ENCODE measurements at regions not wholly inside any gene's neighbourhood (a gene's known extent, or its start where the extent isn't known, plus 50 kb on each side); places are given as distances from the start of the nearest gene placed in this dataset.

GRCh38 chr14:30180219-30180618 is 252.6 kb upstream of the PRKD1 start:
- no peak for TF ChIP-seq STAT1 (IDR thresholded peaks at IDR 0.05; ENCODE audit: unreplicated experiment)
- no peak for TF ChIP-seq JUNB (IDR thresholded peaks at IDR 0.05; ENCODE audit: unreplicated experiment)
- peaks cover 3% of the 10 kb centered on the region; the same call in 1 of the 3 replicates for H3K9me3 Mint-ChIP-seq
- H3F3A ChIP-seq (replicated peaks; ENCODE audit: low read depth), result no peaks in the 10 kb centered on the region
- no peaks in the 10 kb centered on the region for H3K9me2 ChIP-seq (ENCODE audit: insufficient read depth)
- no peaks in the 10 kb centered on the region for H3K36me3 ChIP-seq (ENCODE audit: insufficient read depth)
- no peak overlapping the region for H3K4me3 ChIP-seq
- H3K4me1 ChIP-seq (ENCODE audit: insufficient read depth), result no peaks in the 10 kb centered on the region
- H3K36me3 Mint-ChIP-seq (ENCODE audit: low read depth), result no peaks in the 10 kb centered on the region
- H3K27me3 ChIP-seq (ENCODE audit: insufficient read depth), result no peaks in the 10 kb centered on the region
- no peak overlapping the region for H3K4me3 Mint-ChIP-seq
- DNase-seq (ENCODE audit: low spot score), result no peak
- no peaks in the 10 kb centered on the region for H3K27me3 Mint-ChIP-seq (ENCODE audit: insufficient read depth, low read depth, poor library complexity)
- no peaks in the 10 kb centered on the region for H4K20me1 ChIP-seq (replicated peaks; ENCODE audit: insufficient read depth)
- no peak overlapping the region for H3K27ac ChIP-seq (ENCODE audit: low read depth)
- H3K79me2 ChIP-seq (replicated peaks; ENCODE audit: insufficient read depth), result no peaks in the 10 kb centered on the region
- no peak for ATAC-seq
- no peak overlapping the region for H3K4me2 ChIP-seq
- H3K27ac Mint-ChIP-seq, result no peak overlapping the region
- H2AFZ ChIP-seq, result no peak overlapping the region
- H3K4me1 Mint-ChIP-seq, result no peaks in the 10 kb centered on the region

DNA sequence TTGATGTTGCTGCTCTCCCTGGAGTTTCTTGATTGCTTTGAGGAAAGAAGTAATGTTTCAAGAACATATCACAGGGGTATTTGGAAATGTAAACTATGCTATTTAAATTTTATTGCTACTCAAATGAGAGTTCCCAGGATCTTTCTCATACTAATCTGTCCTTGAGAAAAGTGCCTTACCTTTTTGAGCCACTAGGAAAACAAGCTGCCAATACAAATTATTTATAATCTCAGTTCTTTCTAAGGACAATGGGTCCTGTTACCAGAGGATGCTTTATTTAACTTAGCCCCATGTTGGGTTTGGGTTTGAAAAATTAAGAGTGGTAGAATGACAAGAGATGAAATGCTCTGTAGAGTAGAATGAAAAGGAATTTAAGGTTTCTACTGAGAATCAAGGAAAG is 258.2 kb upstream of the PRKD1 start:
- Histone ChIP-seq H3K79me2 (replicated peaks; ENCODE audit: insufficient read depth) (no peaks in the 10 kb centered on the region), H3K27me3 (ENCODE audit: insufficient read depth) (no peaks in the 10 kb centered on the region), H3F3A (replicated peaks; ENCODE audit: low read depth) (no peaks in the 10 kb centered on the region), H4K20me1 (replicated peaks; ENCODE audit: insufficient read depth) (no peaks in the 10 kb centered on the region), H3K36me3 (ENCODE audit: insufficient read depth) (no peaks in the 10 kb centered on the region), H3K4me2 (no peak overlapping the region), H3K27ac (ENCODE audit: low read depth) (no peak overlapping the region), H3K9me2 (ENCODE audit: insufficient read depth) (no peaks in the 10 kb centered on the region), H3K4me3 (no peak overlapping the region), H3K4me1 (ENCODE audit: insufficient read depth) (no peaks in the 10 kb centered on the region), H2AFZ (no peak overlapping the region)
- no peak for TF ChIP-seq JUNB (IDR thresholded peaks at IDR 0.05; ENCODE audit: unreplicated experiment)
- TF ChIP-seq CTCF (conservative IDR thresholded peaks at IDR 0.05; ENCODE audit: low read depth in 2 of 2), result peak in 1 of 2 experiments; percentile 57; a peak in 2 of 4 replicates
- TF ChIP-seq EZH2 (IDR thresholded peaks at IDR 0.05; ENCODE audit: low read depth, unreplicated experiment), result no peak
- no peak for TF ChIP-seq CREB1 (CRISPR knock-in tag; IDR thresholded peaks at IDR 0.05; ENCODE audit: low read depth)
- Mint-ChIP-seq H3K4me1 (peaks cover 3% of the 10 kb centered on the region), H3K27me3 (ENCODE audit: insufficient read depth, low read depth, poor library complexity) (no peaks in the 10 kb centered on the region), H3K9me3 (no peaks in the 10 kb centered on the region), H3K4me3 (no peak overlapping the region), H3K36me3 (ENCODE audit: low read depth) (no peaks in the 10 kb centered on the region), H3K27ac (no peak overlapping the region)
- DNase-seq (ENCODE audit: low spot score), result peak; percentile 40
- no peak; the same call in 2 of the 3 replicates for ATAC-seq

DNA sequence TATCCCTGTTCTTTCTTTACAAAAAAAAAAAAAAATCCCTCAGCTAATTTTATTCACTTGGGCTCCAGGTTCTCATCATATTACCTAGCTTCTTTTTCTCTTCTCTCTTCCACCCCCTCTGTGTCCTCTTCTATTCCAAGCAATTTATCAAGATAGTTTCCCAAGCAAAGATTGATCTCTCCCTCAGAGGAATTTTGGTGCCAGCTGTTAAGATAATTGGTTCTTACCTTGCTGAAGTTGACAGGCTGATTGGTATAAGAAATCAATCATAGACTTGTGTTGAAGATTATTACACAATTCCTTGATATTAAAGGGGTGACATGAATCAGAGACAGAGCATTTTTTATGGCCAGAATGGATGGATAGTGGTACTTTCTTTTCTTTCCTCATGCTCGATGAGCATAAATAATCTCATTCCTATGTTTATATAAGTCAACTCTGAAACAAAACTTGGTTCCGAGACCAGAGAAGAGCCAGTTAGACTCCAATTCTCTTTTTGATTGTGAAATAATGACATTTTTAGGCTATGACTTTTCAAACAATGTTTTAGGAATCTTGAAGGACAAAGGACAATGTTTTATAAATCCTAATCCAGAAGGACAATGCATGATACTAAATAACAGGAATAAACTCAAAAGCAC is 264.1 kb upstream of the PRKD1 start:
- DNase-seq (ENCODE audit: low spot score) (no peak), ATAC-seq (no peak)
- Mint-ChIP-seq H3K4me3 (no peak overlapping the region), H3K27ac (no peak overlapping the region), H3K4me1 (peaks cover 8% of the 10 kb centered on the region), H3K36me3 (ENCODE audit: low read depth) (no peaks in the 10 kb centered on the region), H3K9me3 (no peaks in the 10 kb centered on the region), H3K27me3 (ENCODE audit: insufficient read depth, low read depth, poor library complexity) (no peaks in the 10 kb centered on the region)
- Histone ChIP-seq H3K36me3 (ENCODE audit: insufficient read depth) (no peaks in the 10 kb centered on the region), H2AFZ (no peak overlapping the region), H4K20me1 (replicated peaks; ENCODE audit: insufficient read depth) (no peaks in the 10 kb centered on the region), H3K27me3 (ENCODE audit: insufficient read depth) (no peaks in the 10 kb centered on the region), H3K4me1 (ENCODE audit: insufficient read depth) (no peaks in the 10 kb centered on the region), H3K79me2 (replicated peaks; ENCODE audit: insufficient read depth) (no peaks in the 10 kb centered on the region), H3K4me2 (no peak overlapping the region), H3F3A (replicated peaks; ENCODE audit: low read depth) (no peaks in the 10 kb centered on the region), H3K4me3 (no peak overlapping the region), H3K9me2 (ENCODE audit: insufficient read depth) (no peaks in the 10 kb centered on the region), H3K27ac (ENCODE audit: low read depth) (no peak overlapping the region)
- TF ChIP-seq REST (IDR thresholded peaks at IDR 0.05; ENCODE audit: unreplicated experiment) (no peak), ZNF331 (CRISPR knock-in tag; IDR thresholded peaks at IDR 0.05; ENCODE audit: low read depth) (no peak), CTCF (conservative IDR thresholded peaks at IDR 0.05; ENCODE audit: low read depth in 2 of 2) (no peak), STAT1 (IDR thresholded peaks at IDR 0.05; ENCODE audit: unreplicated experiment) (no peak), NANOG (IDR thresholded peaks at IDR 0.05; ENCODE audit: borderline replicate concordance) (no peak), EZH2 (IDR thresholded peaks at IDR 0.05; ENCODE audit: low read depth, unreplicated experiment) (no peak), POLR2AphosphoS5 (IDR thresholded peaks at IDR 0.05; ENCODE audit: low read depth) (no peak)
- TF ChIP-seq, protein P1, sequence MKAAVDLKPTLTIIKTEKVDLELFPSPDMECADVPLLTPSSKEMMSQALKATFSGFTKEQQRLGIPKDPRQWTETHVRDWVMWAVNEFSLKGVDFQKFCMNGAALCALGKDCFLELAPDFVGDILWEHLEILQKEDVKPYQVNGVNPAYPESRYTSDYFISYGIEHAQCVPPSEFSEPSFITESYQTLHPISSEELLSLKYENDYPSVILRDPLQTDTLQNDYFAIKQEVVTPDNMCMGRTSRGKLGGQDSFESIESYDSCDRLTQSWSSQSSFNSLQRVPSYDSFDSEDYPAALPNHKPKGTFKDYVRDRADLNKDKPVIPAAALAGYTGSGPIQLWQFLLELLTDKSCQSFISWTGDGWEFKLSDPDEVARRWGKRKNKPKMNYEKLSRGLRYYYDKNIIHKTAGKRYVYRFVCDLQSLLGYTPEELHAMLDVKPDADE (IDR thresholded peaks at IDR 0.05), result no peak

Measured in GM23338 (cell line).